ENCODE measurements at regions not wholly inside any gene's neighbourhood (a gene's known extent, or its start where the extent isn't known, plus 50 kb on each side); places are given as distances from the start of the nearest gene placed in this dataset.

- Histone ChIP-seq H3K27ac (replicated peaks) (no peak overlapping the region), H3K4me3 (replicated peaks; ENCODE audit: insufficient read depth, low read length) (no peak overlapping the region), H3K27me3 (ENCODE audit: insufficient read depth, poor library complexity, severe bottlenecking) (peaks cover 2% of the 10 kb centered on the region)
- TF ChIP-seq POLR2AphosphoS5 (IDR thresholded peaks at IDR 0.05; ENCODE audit: low read depth) (no peak), SPI1 (IDR thresholded peaks at IDR 0.05; ENCODE audit: borderline replicate concordance, low read depth) (no peak), REST (IDR thresholded peaks at IDR 0.05; ENCODE audit: insufficient replicate concordance, low read depth) (no peak), CTCF (IDR thresholded peaks at IDR 0.05; ENCODE audit: insufficient read depth, low read length) (no peak), GABPA (IDR thresholded peaks at IDR 0.05; ENCODE audit: low read depth) (no peak)
- no peak for DNase-seq (ENCODE audit: low read depth in 1 of 2, low spot score in 1 of 2)
Measured at GRCh38 chr2:215870088-215870490, 143.3 kb downstream of the MREG start.

- H3K27ac ChIP-seq (replicated peaks), result no peak overlapping the region
- TF ChIP-seq REST (IDR thresholded peaks at IDR 0.05; ENCODE audit: insufficient replicate concordance, low read depth) (no peak), SPI1 (IDR thresholded peaks at IDR 0.05; ENCODE audit: borderline replicate concordance, low read depth) (no peak), GABPA (IDR thresholded peaks at IDR 0.05; ENCODE audit: low read depth) (no peak), POLR2AphosphoS5 (IDR thresholded peaks at IDR 0.05; ENCODE audit: low read depth) (no peak), CTCF (IDR thresholded peaks at IDR 0.05; ENCODE audit: insufficient read depth, low read length) (no peak)
- peaks cover 2% of the 10 kb centered on the region for H3K27me3 ChIP-seq (ENCODE audit: insufficient read depth, poor library complexity, severe bottlenecking)
- no peak overlapping the region for H3K4me3 ChIP-seq (replicated peaks; ENCODE audit: insufficient read depth, low read length)
- no peak for DNase-seq (ENCODE audit: low read depth in 1 of 2, low spot score in 1 of 2)
Measured at GRCh38 chr2:215868846-215869543, 144.4 kb downstream of the MREG start.

GRCh38 chr2:215866606-215867005, 146.7 kb downstream of the MREG start:
- no peak for DNase-seq (ENCODE audit: low read depth in 1 of 2, low spot score in 1 of 2)
- Histone ChIP-seq H3K27me3 (ENCODE audit: insufficient read depth, poor library complexity, severe bottlenecking) (peaks cover 2% of the 10 kb centered on the region), H3K27ac (replicated peaks) (no peak overlapping the region), H3K4me3 (replicated peaks; ENCODE audit: insufficient read depth, low read length) (no peak overlapping the region)
- TF ChIP-seq POLR2AphosphoS5 (IDR thresholded peaks at IDR 0.05; ENCODE audit: low read depth), result no peak
- no peak for TF ChIP-seq CTCF (IDR thresholded peaks at IDR 0.05; ENCODE audit: insufficient read depth, low read length)
- no peak for TF ChIP-seq SPI1 (IDR thresholded peaks at IDR 0.05; ENCODE audit: borderline replicate concordance, low read depth)
- TF ChIP-seq REST (IDR thresholded peaks at IDR 0.05; ENCODE audit: insufficient replicate concordance, low read depth), result no peak
- TF ChIP-seq GABPA (IDR thresholded peaks at IDR 0.05; ENCODE audit: low read depth), result no peak

All from HL-60 (cell line).